ENCODE measurements at regions not wholly inside any gene's neighbourhood (a gene's known extent, or its start where the extent isn't known, plus 50 kb on each side); places are given as distances from the start of the nearest gene placed in this dataset.

GRCh38 chr7:68861171-68861570, 737.1 kb upstream of the AUTS2 start:
- TF ChIP-seq CTCF (IDR thresholded peaks at IDR 0.05) (no peak), EP300 (IDR thresholded peaks at IDR 0.05) (no peak), POLR2AphosphoS5 (IDR thresholded peaks at IDR 0.05) (no peak), POLR2A (IDR thresholded peaks at IDR 0.05) (no peak)
